BE2C (cell line): ENCODE measurements at regions not wholly inside any gene's neighbourhood (a gene's known extent, or its start where the extent isn't known, plus 50 kb on each side); places are given as distances from the start of the nearest gene placed in this dataset.
A peak's percentile ranks its signal among the peaks of the same experiment; 100 is the strongest.

ENCODE experiments used
- DNase-seq: peaks from one replicate; pipeline ENCODE4 v3.0.0-alpha.2; 2020
- H3K27me3 ChIP-seq: fragments of 250-450 bp; sonication (Bioruptor Pico); 2 replicates; pipeline ENCODE4 v1.5.1; 2020; ENCODE audit warnings: mild to moderate bottlenecking
- H3K36me3 ChIP-seq: fragments of 250-450 bp; sonication (Bioruptor Pico); 2 replicates; pipeline ENCODE4 v1.5.1; 2020; ENCODE audit warnings: mild to moderate bottlenecking
- H3K4me1 ChIP-seq: fragments of 250-450 bp; sonication (Bioruptor Pico); 2 replicates; pipeline ENCODE4 v1.5.1; 2020
- H3K4me3 ChIP-seq: 2 replicates; pipeline ENCODE4 v1.5.1; 2011; ENCODE audit warnings: low read depth, low read length
- H3K9me3 ChIP-seq: fragments of 250-450 bp; sonication (Bioruptor Pico); 2 replicates; pipeline ENCODE4 v1.5.1; 2020
- CTCF ChIP-seq: IDR thresholded peaks from 2 replicates; pipeline ENCODE4 v1.5.1; 2012; ENCODE audit warnings: mild to moderate bottlenecking, low read depth, low read length

- Histone ChIP-seq H3K27me3 (no peaks in the 10 kb centered on the region), H3K4me1 (no peaks in the 10 kb centered on the region), H3K4me3 (no peak overlapping the region), H3K36me3 (no peaks in the 10 kb centered on the region), H3K9me3 (no peaks in the 10 kb centered on the region)
- no peak for DNase-seq
- TF ChIP-seq CTCF = no peak
Observed at GRCh38 chr6:91497770-91498169, 910.9 kb upstream of the MAP3K7 start.

- no peaks in the 10 kb centered on the region for H3K4me1 ChIP-seq
- no peaks in the 10 kb centered on the region for H3K27me3 ChIP-seq
- no peaks in the 10 kb centered on the region for H3K9me3 ChIP-seq
- no peak overlapping the region for H3K4me3 ChIP-seq
- no peak for DNase-seq
- no peaks in the 10 kb centered on the region for H3K36me3 ChIP-seq
- no peak for TF ChIP-seq CTCF
Observed at GRCh38 chr6:91490671-91491301, 903.9 kb upstream of the MAP3K7 start.

- Histone ChIP-seq H3K9me3 (no peaks in the 10 kb centered on the region), H3K36me3 (no peaks in the 10 kb centered on the region), H3K27me3 (no peaks in the 10 kb centered on the region), H3K4me1 (no peaks in the 10 kb centered on the region), H3K4me3 (no peak overlapping the region)
- TF ChIP-seq CTCF = no peak
- no peak for DNase-seq
Observed at GRCh38 chr6:91487696-91488392, 901.0 kb upstream of the MAP3K7 start.

- no peak for TF ChIP-seq CTCF
- no peaks in the 10 kb centered on the region for H3K9me3 ChIP-seq
- no peak overlapping the region for H3K4me3 ChIP-seq
- DNase-seq = no peak
- no peaks in the 10 kb centered on the region for H3K27me3 ChIP-seq
- no peaks in the 10 kb centered on the region for H3K36me3 ChIP-seq
- H3K4me1 ChIP-seq = no peaks in the 10 kb centered on the region
Observed at GRCh38 chr6:91486200-91486599, 899.3 kb upstream of the MAP3K7 start.

- TF ChIP-seq CTCF = peak; percentile 8; the same call in 1 of the 2 replicates
Observed at GRCh38 chr6:91485047-91485446, 898.2 kb upstream of the MAP3K7 start.

GRCh38 chr6:91483415-91484105 lies 896.7 kb upstream of the MAP3K7 start:
- Histone ChIP-seq H3K4me3 (no peak overlapping the region), H3K27me3 (no peaks in the 10 kb centered on the region), H3K9me3 (no peaks in the 10 kb centered on the region), H3K4me1 (no peaks in the 10 kb centered on the region), H3K36me3 (no peaks in the 10 kb centered on the region)
- no peak for DNase-seq
- no peak for TF ChIP-seq CTCF

More at GRCh38 chr6:91485047-91485446, 898.2 kb upstream of the MAP3K7 start:
- no peak overlapping the region for H3K4me3 ChIP-seq
- H3K4me1 ChIP-seq = no peaks in the 10 kb centered on the region
- no peaks in the 10 kb centered on the region for H3K36me3 ChIP-seq
- no peaks in the 10 kb centered on the region for H3K27me3 ChIP-seq
- DNase-seq = no peak
- H3K9me3 ChIP-seq = no peaks in the 10 kb centered on the region
